Activated T-cell treated with anti-CD3 and anti-CD28 coated beads for 24 hours (primary cell): ENCODE measurements at regions not wholly inside any gene's neighbourhood (a gene's known extent, or its start where the extent isn't known, plus 50 kb on each side); places are given as distances from the start of the nearest gene placed in this dataset.

Source experiments
- DNase-seq: peaks from one replicate; pipeline ENCODE4 v3.0.0-alpha.2; 2020; ENCODE audit warnings: low read depth

GRCh38 chr1:5568321-5568720 lies 423.9 kb downstream of the NPHP4 start:
- DNase-seq, result no peak

DNA sequence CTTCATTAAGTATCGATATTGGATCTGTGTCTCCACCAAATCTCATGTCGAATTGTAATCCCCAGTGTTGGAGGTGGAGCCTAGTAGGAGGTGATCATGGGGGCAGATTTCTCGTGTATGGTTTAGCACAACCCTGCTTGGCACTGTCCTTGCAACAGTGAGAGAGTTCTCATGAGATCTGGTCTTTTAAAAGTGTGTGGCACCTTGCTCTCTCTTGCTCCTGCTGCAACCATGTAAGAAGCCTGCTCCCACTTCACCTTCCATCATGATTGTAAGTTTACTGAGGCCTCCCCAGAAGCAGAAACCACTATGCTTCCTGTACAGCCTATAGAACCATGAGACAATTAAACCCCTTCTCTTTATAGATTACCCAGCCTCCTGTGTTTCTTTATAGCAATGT lies 424.4 kb downstream of the NPHP4 start:
- no peak for DNase-seq

DNA sequence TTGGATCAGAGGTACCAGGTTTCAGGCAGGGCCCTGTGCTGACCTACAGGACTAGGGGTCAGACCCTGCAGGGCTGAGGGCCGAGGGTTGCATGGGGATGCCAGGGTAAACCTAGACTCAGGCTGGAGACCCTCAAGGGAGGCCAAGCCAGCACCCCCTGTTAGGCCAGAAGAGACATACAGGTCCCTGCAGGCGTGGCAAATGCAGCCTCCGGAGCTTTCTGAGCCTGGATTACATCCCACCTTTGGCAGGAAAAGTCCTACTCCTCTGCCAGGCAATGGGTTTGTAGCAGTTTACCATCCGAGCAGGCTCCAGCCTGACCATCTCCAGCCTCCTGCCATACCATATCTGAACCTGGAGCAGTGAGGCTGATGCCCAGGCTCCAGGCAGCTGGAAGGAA lies 425.3 kb downstream of the NPHP4 start:
- DNase-seq, result no peak

DNA sequence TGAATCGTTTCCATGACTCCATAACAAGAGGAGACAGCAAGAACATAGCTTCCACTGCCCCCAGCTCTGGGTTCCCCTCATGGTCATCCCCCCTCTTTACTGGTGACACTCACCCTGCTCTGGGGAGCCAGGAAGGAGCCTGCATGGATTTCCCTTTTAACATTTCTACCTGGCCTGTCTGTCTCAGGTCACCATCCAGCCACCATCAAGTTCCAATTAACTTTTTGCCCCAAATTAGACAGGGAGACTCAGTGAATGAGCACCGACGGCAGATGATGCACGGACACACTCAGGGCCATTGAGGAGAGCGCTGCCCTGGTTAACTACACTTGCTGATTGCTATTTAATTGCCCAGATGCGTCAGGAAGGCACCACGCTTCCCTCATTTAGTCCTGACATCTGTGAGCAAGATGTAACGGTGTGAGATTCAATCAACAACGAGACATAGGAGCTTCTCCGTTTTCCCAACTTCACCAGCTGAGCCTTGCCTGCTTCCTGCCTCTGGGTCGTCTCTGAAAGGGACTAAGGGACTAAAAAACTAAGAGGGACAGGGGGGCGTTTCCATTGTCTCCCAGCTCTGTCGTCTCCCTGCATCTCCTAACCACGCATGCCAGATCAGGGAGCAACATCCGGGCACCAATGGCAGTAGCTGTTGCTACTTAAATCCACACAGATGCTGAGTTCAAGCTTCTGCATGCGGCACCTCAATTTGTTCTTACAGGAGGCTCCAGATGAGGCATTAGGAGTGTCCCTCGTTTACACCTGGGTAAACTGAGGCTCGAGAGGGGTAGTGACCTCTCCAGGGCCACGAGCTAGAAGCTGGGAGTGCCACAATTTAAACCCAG lies 426.7 kb downstream of the NPHP4 start:
- no peak for DNase-seq

DNA sequence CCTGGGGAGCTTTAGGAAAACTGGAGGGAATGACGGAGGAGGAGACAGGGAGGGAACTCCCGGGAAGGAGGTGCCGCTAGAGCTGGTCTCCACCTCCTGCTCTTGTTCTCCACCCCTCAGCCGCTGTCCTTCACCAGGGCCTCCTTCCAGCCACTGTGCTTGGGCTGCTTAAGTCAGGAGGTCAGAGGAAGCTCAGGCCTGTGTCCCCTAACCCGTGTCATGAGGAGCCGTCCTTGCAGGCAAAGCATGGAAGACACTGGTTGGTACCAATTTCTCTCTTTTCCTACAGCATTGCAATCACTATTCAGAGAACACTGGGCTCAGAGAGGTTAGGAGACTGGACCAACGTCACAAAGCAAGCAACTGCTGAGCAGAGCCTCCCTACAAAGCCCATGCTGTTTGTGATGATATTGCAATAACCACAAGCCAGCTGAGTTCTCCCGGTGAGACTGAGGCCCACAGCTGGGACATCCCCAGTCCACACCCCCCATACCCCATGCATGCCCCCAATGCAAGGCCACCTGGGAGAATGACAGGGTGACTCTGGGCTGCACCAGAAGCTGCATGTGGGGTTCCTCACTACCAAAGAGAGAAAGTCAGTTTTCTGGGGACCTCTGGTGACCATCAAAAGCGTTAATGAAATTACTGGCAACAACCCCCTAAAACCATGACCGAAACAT lies 427.5 kb downstream of the NPHP4 start:
- DNase-seq, result no peak

- DNase-seq, result no peak
These were observed 428.2 kb downstream of the NPHP4 start for GRCh38 chr1:5563861-5564577.

- no peak for DNase-seq
These were observed 429.5 kb downstream of the NPHP4 start for GRCh38 chr1:5562769-5563168.

GRCh38 chr1:5562331-5562730 lies 429.9 kb downstream of the NPHP4 start:
- no peak for DNase-seq

DNA sequence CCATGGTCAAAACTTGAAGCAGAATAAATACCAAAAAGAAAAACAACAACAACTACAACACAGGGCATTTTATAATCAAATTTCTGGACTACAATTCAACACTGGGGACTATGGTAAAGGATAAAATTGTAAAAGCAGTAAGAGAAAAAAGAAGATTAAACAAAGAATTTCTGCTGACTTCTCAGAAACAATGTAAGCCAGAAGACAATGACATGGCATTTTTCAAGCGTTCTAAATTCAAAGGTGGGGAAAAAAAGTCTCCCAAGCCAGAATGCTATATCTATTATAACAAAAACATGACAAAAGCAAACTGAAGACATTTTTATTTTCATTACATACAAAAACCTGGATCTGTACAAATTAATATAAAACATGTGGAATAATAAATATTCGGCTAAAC lies 433.1 kb downstream of the NPHP4 start:
- no peak for DNase-seq

- no peak for DNase-seq
These were observed 436.4 kb downstream of the NPHP4 start for GRCh38 chr1:5555853-5556252.

- no peak for DNase-seq
These were observed 437.4 kb downstream of the NPHP4 start for GRCh38 chr1:5554784-5555183.

DNA sequence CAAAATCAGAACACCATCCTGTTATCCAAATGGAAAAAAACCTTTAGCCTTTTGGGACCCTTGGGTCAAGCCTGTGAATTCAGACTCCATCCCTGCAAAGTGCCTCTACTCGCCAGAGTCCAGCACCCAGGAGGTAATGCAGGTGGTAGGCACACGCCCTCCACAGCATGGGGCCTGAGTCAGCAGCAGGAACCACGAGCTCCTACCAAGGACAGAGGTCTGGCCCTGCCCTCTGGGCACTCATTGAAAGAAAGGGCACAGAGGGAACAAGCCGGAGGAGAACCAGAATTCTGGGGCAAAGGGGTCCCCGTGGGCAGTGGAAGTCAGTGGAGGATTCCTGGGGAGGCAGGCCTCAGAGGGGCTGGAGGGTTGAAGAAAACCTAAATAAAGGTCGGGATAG lies 438.1 kb downstream of the NPHP4 start:
- no peak for DNase-seq

- no peak for DNase-seq
These were observed 439.3 kb downstream of the NPHP4 start for GRCh38 chr1:5552787-5553484.

DNA sequence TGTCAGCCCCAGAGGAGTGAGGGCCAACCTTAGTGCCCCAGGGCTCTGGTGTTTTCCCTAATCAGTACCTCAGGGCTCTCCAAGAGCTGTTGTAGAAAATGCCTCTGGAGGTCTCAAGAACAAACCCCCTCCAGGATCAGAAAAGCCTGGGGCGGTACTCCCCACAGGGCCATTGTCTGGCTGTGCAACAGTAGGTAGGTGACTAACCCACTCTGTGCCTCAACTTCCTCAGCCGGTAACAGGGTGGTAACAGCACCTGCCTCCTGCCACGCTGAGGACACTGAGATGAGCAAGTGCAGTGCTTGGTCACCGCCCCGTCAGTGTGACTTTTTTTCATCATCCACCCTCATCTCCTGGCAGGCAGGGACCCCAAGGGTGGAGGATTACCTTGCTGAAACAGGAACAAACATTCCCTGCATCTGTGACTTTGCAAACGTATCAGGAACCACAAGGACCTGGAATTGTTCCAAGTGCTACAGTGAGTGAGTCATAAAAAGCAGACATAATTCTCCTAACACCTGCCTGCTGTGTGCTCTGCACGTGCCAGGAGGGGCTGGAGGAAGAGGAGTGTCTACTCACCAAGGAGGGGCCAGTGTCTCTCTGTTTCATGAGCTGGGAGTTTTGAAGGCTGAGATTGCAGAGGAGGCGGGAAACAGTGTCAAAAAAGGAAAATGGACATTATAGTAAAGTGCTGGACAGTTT lies 440.8 kb downstream of the NPHP4 start:
- no peak for DNase-seq

DNA sequence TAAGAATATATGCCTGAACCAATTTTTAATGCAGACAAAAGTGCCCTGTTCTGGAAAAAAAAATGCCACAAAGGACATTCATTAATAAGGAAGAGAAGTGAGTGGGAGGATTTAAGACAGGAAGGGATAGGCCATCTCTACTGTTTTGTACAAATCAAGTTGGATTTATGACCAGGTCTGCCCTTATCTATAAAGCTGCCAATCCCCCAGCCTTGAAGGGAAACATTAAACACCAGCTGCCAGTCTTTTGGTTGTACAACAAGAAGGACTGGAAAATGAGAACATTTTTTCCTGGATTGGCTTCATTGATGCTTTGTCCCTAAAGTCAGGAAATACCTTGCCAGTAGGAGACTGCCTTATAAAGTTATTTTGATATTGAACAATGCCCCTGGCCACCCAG lies 444.0 kb downstream of the NPHP4 start:
- DNase-seq, result no peak

DNA sequence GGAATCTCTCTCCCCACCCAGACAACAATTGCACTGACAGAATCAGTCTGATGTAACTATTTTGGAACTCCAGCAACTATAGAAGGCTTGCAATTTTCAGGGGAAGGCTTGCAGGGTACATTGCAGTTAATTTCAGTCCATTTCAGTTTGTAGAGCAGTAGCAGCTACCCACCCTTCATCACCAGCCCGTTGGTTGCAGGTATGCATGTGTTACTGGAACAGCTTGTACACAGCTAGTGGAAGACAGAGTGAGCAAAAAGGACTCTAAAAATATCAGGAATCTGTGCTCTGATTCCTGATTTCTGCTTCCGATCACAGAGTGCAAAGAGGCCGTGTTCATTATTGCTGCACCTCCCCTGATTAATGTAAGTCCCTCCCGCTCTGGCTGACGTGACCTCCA lies 449.0 kb downstream of the NPHP4 start:
- DNase-seq, result no peak

GRCh38 chr1:5532811-5533210 lies 459.4 kb downstream of the NPHP4 start:
- DNase-seq, result no peak

- DNase-seq, result no peak
These were observed 465.2 kb downstream of the NPHP4 start for GRCh38 chr1:5526822-5527551.

DNA sequence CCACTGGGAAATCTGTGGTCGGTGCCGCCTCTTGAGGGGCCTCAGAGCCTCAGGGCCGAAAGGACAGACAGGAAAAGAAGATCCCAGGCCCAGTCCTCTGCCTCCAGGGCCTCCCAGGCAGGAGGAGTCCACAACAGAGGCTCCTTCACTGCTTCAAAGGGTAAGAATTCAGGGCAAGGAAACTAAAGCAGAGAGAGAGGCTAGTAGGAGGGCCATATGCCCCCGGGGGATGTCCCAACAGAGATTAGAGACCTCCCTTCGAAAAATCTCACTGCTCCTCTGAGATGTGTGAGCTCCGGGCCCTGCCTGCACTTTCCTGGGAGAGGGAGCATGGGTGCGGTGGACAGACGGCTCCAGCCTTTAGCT lies 465.9 kb downstream of the NPHP4 start:
- DNase-seq, result no peak

GRCh38 chr1:5525597-5526384 lies 466.4 kb downstream of the NPHP4 start:
- DNase-seq, result no peak
